ENCODE measurements at regions not wholly inside any gene's neighbourhood (a gene's known extent, or its start where the extent isn't known, plus 50 kb on each side); places are given as distances from the start of the nearest gene placed in this dataset.
A peak's percentile ranks its signal among the peaks of the same experiment; 100 is the strongest.

DNA sequence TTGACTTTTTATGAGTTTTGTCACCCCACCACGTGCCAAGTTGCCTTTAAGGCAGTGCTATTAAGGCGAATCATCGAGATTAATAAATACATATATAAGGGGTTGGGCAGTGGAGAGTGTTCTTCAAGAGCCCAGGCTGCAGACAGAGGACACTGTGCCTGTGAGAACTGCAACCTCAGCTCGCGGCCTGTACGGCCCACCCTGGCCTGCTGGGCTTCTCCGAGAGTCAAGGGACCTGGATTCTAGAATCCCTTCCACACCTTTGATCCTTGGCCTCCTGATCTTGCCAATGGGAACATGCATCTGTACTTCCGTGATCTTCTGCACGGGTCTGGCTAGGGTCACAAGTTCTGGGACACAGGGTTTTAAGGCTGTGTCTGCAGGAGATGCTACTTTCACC is 54.5 kb downstream of the IRX5 start:
- no peak overlapping the region for H3K23ac ChIP-seq (ENCODE audit: low read depth, low read length, poor library complexity)
- H3K36me3 ChIP-seq (replicated peaks in 1 of 2; ENCODE audit: control insufficient read depth in 2 of 2, insufficient read depth in 2 of 2, low read length in 2 of 2), result no peaks in the 10 kb centered on the region
- no peak overlapping the region for H2BK12ac ChIP-seq (ENCODE audit: low read length)
- no peak overlapping the region for H4K91ac ChIP-seq (ENCODE audit: low read depth, low read length, poor library complexity)
- no peak overlapping the region for H2BK15ac ChIP-seq (ENCODE audit: low read length)
- H2BK5ac ChIP-seq (ENCODE audit: low read length), result no peak overlapping the region
- H3K9me3 ChIP-seq (replicated peaks in 1 of 2; ENCODE audit: control insufficient read depth in 2 of 2, insufficient read depth in 1 of 2, low read depth in 1 of 2, low read length in 2 of 2), result no peaks in the 10 kb centered on the region
- H3K18ac ChIP-seq (ENCODE audit: low read length), result peak overlapping the region; percentile 66
- no peak overlapping the region for H3K14ac ChIP-seq (ENCODE audit: low read length)
- H3K4me1 ChIP-seq (ENCODE audit: control insufficient read depth in 2 of 2, insufficient read depth in 1 of 2, low read depth in 1 of 2, low read length in 2 of 2), result peaks cover 15 to 17% of the 10 kb centered on the region in 2 donors
- H3K9ac ChIP-seq (ENCODE audit: low read depth, low read length, poor library complexity), result no peak overlapping the region
- H2AK5ac ChIP-seq (ENCODE audit: low read depth, low read length), result peak overlapping the region; percentile 21
- no peak overlapping the region for H3K4me3 ChIP-seq (ENCODE audit: low read length in 2 of 2)
- H2BK120ac ChIP-seq (ENCODE audit: low read depth, low read length), result no peak overlapping the region
- no peak overlapping the region for H3K4ac ChIP-seq (ENCODE audit: low read length)
- no peak for DNase-seq (ENCODE audit: low spot score)
- no peak overlapping the region for H3K4me2 ChIP-seq (ENCODE audit: insufficient read depth, low read length, poor library complexity, severe bottlenecking)
- H4K8ac ChIP-seq (ENCODE audit: low read depth, low read length), result no peak overlapping the region
- no peak overlapping the region for H2AFZ ChIP-seq (ENCODE audit: low read length)
- H3K79me1 ChIP-seq (ENCODE audit: low read depth, low read length), result no peaks in the 10 kb centered on the region
- H3K27ac ChIP-seq (replicated peaks; ENCODE audit: low read length), result no peak overlapping the region
- peaks cover 0 to 36% (median 0%) of the 10 kb centered on the region in 3 experiments for H3K27me3 ChIP-seq (ENCODE audit: control insufficient read depth in 3 of 3, insufficient read depth in 3 of 3, low read depth in 1 of 3, low read length in 3 of 3)
- no CpG with 5 or more reads among the region's 9 CpGs for WGBS, 2 donors (ENCODE audit: extremely low coverage in 2 of 2, insufficient read length in 2 of 2, insufficient replicate concordance in 1 of 2)

DNA sequence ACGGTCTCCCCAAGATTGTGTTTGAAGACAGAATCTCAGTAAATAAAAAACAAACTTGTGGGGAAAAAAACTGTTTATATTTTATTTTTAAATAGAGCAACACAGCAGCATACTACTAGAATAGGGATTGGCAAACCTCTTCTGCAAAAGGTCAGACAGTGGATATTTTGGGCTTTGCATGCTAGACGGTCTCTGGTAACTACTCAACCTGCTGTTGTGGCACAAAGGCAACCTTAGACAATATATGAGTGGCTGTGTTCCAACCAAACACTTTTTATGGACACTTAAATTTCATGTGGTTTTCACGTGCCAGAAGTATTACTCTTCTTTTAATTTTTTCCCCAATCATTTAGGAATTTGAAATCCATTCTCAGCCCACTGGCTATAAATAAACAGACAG is 55.0 kb downstream of the IRX5 start:
- Histone ChIP-seq H2AFZ (ENCODE audit: low read length) (no peak overlapping the region), H3K36me3 (replicated peaks in 1 of 2; ENCODE audit: control insufficient read depth in 2 of 2, insufficient read depth in 2 of 2, low read length in 2 of 2) (no peaks in the 10 kb centered on the region), H2BK120ac (ENCODE audit: low read depth, low read length) (no peak overlapping the region), H3K9ac (ENCODE audit: low read depth, low read length, poor library complexity) (no peak overlapping the region), H3K27me3 (ENCODE audit: control insufficient read depth in 3 of 3, insufficient read depth in 3 of 3, low read depth in 1 of 3, low read length in 3 of 3) (peaks cover 0 to 36% (median 0%) of the 10 kb centered on the region in 3 experiments), H2BK12ac (ENCODE audit: low read length) (no peak overlapping the region), H3K4ac (ENCODE audit: low read length) (no peak overlapping the region), H3K4me3 (ENCODE audit: low read length in 2 of 2) (no peak overlapping the region), H2AK5ac (ENCODE audit: low read depth, low read length) (no peak overlapping the region), H3K14ac (ENCODE audit: low read length) (no peak overlapping the region), H2BK15ac (ENCODE audit: low read length) (no peak overlapping the region), H2BK5ac (ENCODE audit: low read length) (no peak overlapping the region), H3K79me1 (ENCODE audit: low read depth, low read length) (no peaks in the 10 kb centered on the region), H3K4me1 (ENCODE audit: control insufficient read depth in 2 of 2, insufficient read depth in 1 of 2, low read depth in 1 of 2, low read length in 2 of 2) (peaks cover 15 to 17% of the 10 kb centered on the region in 2 donors), H3K27ac (replicated peaks; ENCODE audit: low read length) (no peak overlapping the region), H3K23ac (ENCODE audit: low read depth, low read length, poor library complexity) (no peak overlapping the region), H3K4me2 (ENCODE audit: insufficient read depth, low read length, poor library complexity, severe bottlenecking) (no peak overlapping the region), H3K9me3 (replicated peaks in 1 of 2; ENCODE audit: control insufficient read depth in 2 of 2, insufficient read depth in 1 of 2, low read depth in 1 of 2, low read length in 2 of 2) (no peaks in the 10 kb centered on the region), H4K91ac (ENCODE audit: low read depth, low read length, poor library complexity) (no peak overlapping the region), H3K18ac (ENCODE audit: low read length) (no peak overlapping the region), H4K8ac (ENCODE audit: low read depth, low read length) (no peak overlapping the region)
- WGBS, 2 donors (ENCODE audit: extremely low coverage in 2 of 2, insufficient read length in 2 of 2, insufficient replicate concordance in 1 of 2), result no CpG with 5 or more reads among the region's 3 CpGs
- DNase-seq (ENCODE audit: low spot score), result no peak

DNA sequence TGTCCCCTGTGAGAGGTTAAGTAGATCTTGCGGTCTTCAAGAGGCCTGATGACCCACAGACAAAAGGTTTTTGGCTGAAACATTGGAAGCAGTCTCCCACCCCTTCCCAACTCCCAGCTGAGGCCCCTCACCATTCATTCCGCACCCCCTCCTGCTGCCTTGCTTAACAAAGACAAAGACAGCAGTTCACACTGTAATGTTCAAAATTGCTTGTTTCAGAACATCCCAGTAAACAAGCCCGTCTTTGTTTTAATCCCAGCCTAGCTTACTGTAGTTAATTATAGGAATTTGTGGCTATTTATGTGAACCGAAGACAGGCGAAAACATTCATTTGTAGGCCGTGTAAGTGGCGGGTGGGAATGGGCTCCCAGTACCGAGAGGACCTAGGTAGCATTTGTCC is 55.7 kb downstream of the IRX5 start:
- Histone ChIP-seq H3K27ac (replicated peaks; ENCODE audit: low read length) (no peak overlapping the region), H4K91ac (ENCODE audit: low read depth, low read length, poor library complexity) (no peak overlapping the region), H3K14ac (ENCODE audit: low read length) (no peak overlapping the region), H2AFZ (ENCODE audit: low read length) (peak overlapping the region; percentile 91), H3K4me1 (ENCODE audit: control insufficient read depth in 2 of 2, insufficient read depth in 1 of 2, low read depth in 1 of 2, low read length in 2 of 2) (peaks cover 15 to 17% of the 10 kb centered on the region in 2 donors), H3K4me3 (ENCODE audit: low read length in 2 of 2) (no peak overlapping the region), H2BK12ac (ENCODE audit: low read length) (no peak overlapping the region), H3K23ac (ENCODE audit: low read depth, low read length, poor library complexity) (no peak overlapping the region), H2BK120ac (ENCODE audit: low read depth, low read length) (no peak overlapping the region), H3K79me1 (ENCODE audit: low read depth, low read length) (no peaks in the 10 kb centered on the region), H3K9me3 (replicated peaks in 1 of 2; ENCODE audit: control insufficient read depth in 2 of 2, insufficient read depth in 1 of 2, low read depth in 1 of 2, low read length in 2 of 2) (no peaks in the 10 kb centered on the region), H2AK5ac (ENCODE audit: low read depth, low read length) (no peak overlapping the region), H4K8ac (ENCODE audit: low read depth, low read length) (no peak overlapping the region), H3K36me3 (replicated peaks in 1 of 2; ENCODE audit: control insufficient read depth in 2 of 2, insufficient read depth in 2 of 2, low read length in 2 of 2) (no peaks in the 10 kb centered on the region), H3K27me3 (ENCODE audit: control insufficient read depth in 3 of 3, insufficient read depth in 3 of 3, low read depth in 1 of 3, low read length in 3 of 3) (peaks cover 0 to 36% (median 0%) of the 10 kb centered on the region in 3 experiments), H3K9ac (ENCODE audit: low read depth, low read length, poor library complexity) (no peak overlapping the region), H3K18ac (ENCODE audit: low read length) (peak overlapping the region; percentile 2), H3K4me2 (ENCODE audit: insufficient read depth, low read length, poor library complexity, severe bottlenecking) (no peak overlapping the region), H3K4ac (ENCODE audit: low read length) (no peak overlapping the region), H2BK15ac (ENCODE audit: low read length) (no peak overlapping the region), H2BK5ac (ENCODE audit: low read length) (no peak overlapping the region)
- DNase-seq (ENCODE audit: low spot score), result no peak
- no CpG with 5 or more reads among the region's 8 CpGs for WGBS, 2 donors (ENCODE audit: extremely low coverage in 2 of 2, insufficient read length in 2 of 2, insufficient replicate concordance in 1 of 2)

DNA sequence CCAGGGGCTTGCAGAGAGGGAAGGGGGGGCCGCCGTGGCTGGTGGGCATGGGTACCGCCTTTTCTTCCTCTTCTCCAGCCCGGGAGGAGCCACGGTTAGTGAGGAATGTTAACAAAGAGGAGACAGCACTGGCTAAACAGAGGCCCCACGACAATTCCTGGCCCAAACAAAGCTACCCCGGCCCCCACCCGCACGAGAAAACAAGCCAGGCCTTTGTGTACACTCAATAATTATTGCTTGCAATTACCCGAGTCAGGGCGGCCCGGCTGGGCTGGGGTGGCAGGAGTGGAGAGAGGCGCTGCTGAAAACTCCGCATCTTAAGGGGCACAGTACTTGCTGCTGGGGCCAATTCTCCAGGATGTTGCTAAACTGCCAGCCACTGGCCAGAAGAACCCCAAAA is 56.4 kb downstream of the IRX5 start:
- H3K79me1 ChIP-seq (ENCODE audit: low read depth, low read length), result no peaks in the 10 kb centered on the region
- no peaks in the 10 kb centered on the region for H3K9me3 ChIP-seq (replicated peaks in 1 of 2; ENCODE audit: control insufficient read depth in 2 of 2, insufficient read depth in 1 of 2, low read depth in 1 of 2, low read length in 2 of 2)
- no peak overlapping the region for H3K23ac ChIP-seq (ENCODE audit: low read depth, low read length, poor library complexity)
- peaks cover 0 to 36% (median 0%) of the 10 kb centered on the region in 3 experiments for H3K27me3 ChIP-seq (ENCODE audit: control insufficient read depth in 3 of 3, insufficient read depth in 3 of 3, low read depth in 1 of 3, low read length in 3 of 3)
- peak overlapping the region; percentile 50 for H2BK12ac ChIP-seq (ENCODE audit: low read length)
- peak overlapping the region; percentile 82 for H2BK120ac ChIP-seq (ENCODE audit: low read depth, low read length)
- no peak overlapping the region for H3K4me2 ChIP-seq (ENCODE audit: insufficient read depth, low read length, poor library complexity, severe bottlenecking)
- H3K9ac ChIP-seq (ENCODE audit: low read depth, low read length, poor library complexity), result no peak overlapping the region
- peak overlapping the region; percentile 48 for H3K27ac ChIP-seq (replicated peaks; ENCODE audit: low read length)
- H3K4me3 ChIP-seq (ENCODE audit: low read length in 2 of 2), result no peak overlapping the region
- peak overlapping the region; percentile 50 for H2AK5ac ChIP-seq (ENCODE audit: low read depth, low read length)
- no peak overlapping the region for H3K4ac ChIP-seq (ENCODE audit: low read length)
- H2BK5ac ChIP-seq (ENCODE audit: low read length), result no peak overlapping the region
- WGBS, 2 donors (ENCODE audit: extremely low coverage in 2 of 2, insufficient read length in 2 of 2, insufficient replicate concordance in 1 of 2), result no CpG with 5 or more reads among the region's 14 CpGs
- peaks cover 15 to 17% of the 10 kb centered on the region in 2 donors for H3K4me1 ChIP-seq (ENCODE audit: control insufficient read depth in 2 of 2, insufficient read depth in 1 of 2, low read depth in 1 of 2, low read length in 2 of 2)
- H2BK15ac ChIP-seq (ENCODE audit: low read length), result peak overlapping the region; percentile 3
- H4K91ac ChIP-seq (ENCODE audit: low read depth, low read length, poor library complexity), result no peak overlapping the region
- H4K8ac ChIP-seq (ENCODE audit: low read depth, low read length), result no peak overlapping the region
- H3K18ac ChIP-seq (ENCODE audit: low read length), result peak overlapping the region; percentile 86
- H3K36me3 ChIP-seq (replicated peaks in 1 of 2; ENCODE audit: control insufficient read depth in 2 of 2, insufficient read depth in 2 of 2, low read length in 2 of 2), result no peaks in the 10 kb centered on the region
- peak overlapping the region; percentile 91 for H2AFZ ChIP-seq (ENCODE audit: low read length)
- peak; percentile 21 for DNase-seq (ENCODE audit: low spot score)
- no peak overlapping the region for H3K14ac ChIP-seq (ENCODE audit: low read length)
